ENCODE measurements at regions not wholly inside any gene's neighbourhood (a gene's known extent, or its start where the extent isn't known, plus 50 kb on each side); places are given as distances from the start of the nearest gene placed in this dataset.
"Not testable (repeated sequence)": the region's sequence is repeated elsewhere in the genome, so short reads cannot be mapped to it uniquely, and the experiment has no call there.

DNA sequence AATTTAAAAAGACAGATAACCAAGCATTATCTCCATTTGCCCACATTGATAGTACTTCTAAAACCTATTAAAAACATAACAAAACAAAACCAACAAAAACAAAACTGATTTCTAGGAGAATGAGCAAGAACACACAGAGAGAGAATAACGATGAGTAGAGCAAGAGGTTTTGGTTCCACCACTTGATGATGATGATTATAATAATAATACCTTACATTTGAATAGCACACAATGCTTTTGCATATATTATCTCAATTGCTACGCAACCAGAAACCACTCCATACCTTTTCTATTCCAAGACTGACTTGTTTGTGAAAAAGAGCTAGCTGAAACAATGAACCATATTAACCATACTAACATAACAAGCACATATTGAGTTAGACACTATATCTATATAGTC lies 1090.9 kb downstream of the SH3BGRL start:
- Mint-ChIP-seq H3K27me3 (peaks cover 5% of the 10 kb centered on the region), H3K36me3 (ENCODE audit: insufficient read depth) (no peaks in the 10 kb centered on the region), H3K27ac (ENCODE audit: low read depth) (no peak overlapping the region), H3K4me3 (no peak overlapping the region), H3K9me3 (no peaks in the 10 kb centered on the region), H3K4me1 (no peaks in the 10 kb centered on the region)
- no peak for ATAC-seq (replicated peaks; ENCODE audit: extremely low read depth, poor library complexity, severe bottlenecking)
- no peak for DNase-seq (ENCODE audit: low spot score in 2 of 2)

DNA sequence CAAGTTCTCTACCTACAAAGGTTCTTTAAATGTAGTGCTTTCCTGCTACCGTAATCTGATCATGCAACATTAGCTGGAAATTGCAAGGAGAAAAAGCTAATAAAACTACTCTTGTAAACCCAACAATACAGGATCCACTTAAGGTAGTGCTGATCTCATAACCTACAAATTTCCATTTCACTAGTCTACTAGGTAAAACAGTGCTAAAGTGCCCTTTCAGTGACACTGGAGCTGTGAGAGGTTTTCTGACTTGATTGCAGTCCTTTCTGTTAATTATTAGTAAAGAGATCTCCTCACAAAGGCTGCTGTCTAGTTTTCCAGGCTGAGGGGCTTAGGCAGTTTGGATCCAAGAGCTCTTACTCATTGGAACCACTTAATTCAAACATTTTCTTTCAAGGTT lies 1118.7 kb downstream of the SH3BGRL start:
- Mint-ChIP-seq H3K4me1 (no peaks in the 10 kb centered on the region), H3K36me3 (ENCODE audit: insufficient read depth) (peaks cover 2% of the 10 kb centered on the region), H3K27me3 (no peaks in the 10 kb centered on the region), H3K9me3 (no peaks in the 10 kb centered on the region), H3K27ac (ENCODE audit: low read depth) (no peak overlapping the region), H3K4me3 (no peak overlapping the region)
- ATAC-seq (replicated peaks; ENCODE audit: extremely low read depth, poor library complexity, severe bottlenecking) (no peak), DNase-seq (ENCODE audit: low spot score in 2 of 2) (no peak)

GRCh38 chrX:82333575-82333974 lies 1131.7 kb downstream of the SH3BGRL start:
- Mint-ChIP-seq H3K27me3 (no peaks in the 10 kb centered on the region), H3K36me3 (ENCODE audit: insufficient read depth) (no peaks in the 10 kb centered on the region), H3K4me1 (no peaks in the 10 kb centered on the region), H3K27ac (ENCODE audit: low read depth) (no peak overlapping the region), H3K4me3 (no peak overlapping the region), H3K9me3 (no peaks in the 10 kb centered on the region)
- no peak for DNase-seq (ENCODE audit: low spot score in 2 of 2)
- ATAC-seq (replicated peaks; ENCODE audit: extremely low read depth, poor library complexity, severe bottlenecking) = no peak

DNA sequence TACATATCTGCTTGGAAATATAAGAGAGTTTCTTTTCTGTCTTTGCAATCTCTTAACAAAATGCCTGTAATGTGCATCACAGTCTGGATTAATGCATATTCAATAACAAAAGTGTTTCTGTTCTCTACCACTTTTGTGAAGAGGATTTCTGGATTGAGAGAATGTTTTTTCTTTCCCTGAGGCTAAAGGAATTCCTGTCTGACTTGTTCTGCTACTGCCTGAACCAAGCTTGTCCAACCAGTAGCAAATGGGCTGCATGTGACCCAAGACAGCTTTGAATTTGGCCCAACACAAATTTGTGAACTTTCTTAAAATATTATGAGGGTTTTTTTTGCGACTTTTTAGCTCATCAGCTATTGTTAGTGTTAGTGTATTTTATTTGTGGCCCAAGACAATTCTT lies 1133.9 kb downstream of the SH3BGRL start:
- H3K4me3 Mint-ChIP-seq = no peak overlapping the region
- peaks cover 2% of the 10 kb centered on the region for H3K36me3 Mint-ChIP-seq (ENCODE audit: insufficient read depth)
- DNase-seq (ENCODE audit: low spot score in 2 of 2) (no peak), ATAC-seq (replicated peaks; ENCODE audit: extremely low read depth, poor library complexity, severe bottlenecking) (no peak)
- H3K27me3 Mint-ChIP-seq = no peaks in the 10 kb centered on the region
- H3K4me1 Mint-ChIP-seq = no peaks in the 10 kb centered on the region
- H3K9me3 Mint-ChIP-seq = no peaks in the 10 kb centered on the region
- H3K27ac Mint-ChIP-seq (ENCODE audit: low read depth) = no peak overlapping the region

- DNase-seq (ENCODE audit: low spot score in 2 of 2) = no peak
- H3K4me3 Mint-ChIP-seq = no peak overlapping the region
- no peaks in the 10 kb centered on the region for H3K27me3 Mint-ChIP-seq
- H3K4me1 Mint-ChIP-seq = no peaks in the 10 kb centered on the region
- no peaks in the 10 kb centered on the region for H3K9me3 Mint-ChIP-seq
- no peak for ATAC-seq (replicated peaks; ENCODE audit: extremely low read depth, poor library complexity, severe bottlenecking)
- peaks cover 2% of the 10 kb centered on the region for H3K36me3 Mint-ChIP-seq (ENCODE audit: insufficient read depth)
- H3K27ac Mint-ChIP-seq (ENCODE audit: low read depth) = no peak overlapping the region
These were observed 1140.6 kb downstream of the SH3BGRL start for GRCh38 chrX:82342531-82342930.

GRCh38 chrX:82362550-82362949 lies 1145.5 kb upstream of the POU3F4 start:
- no peak for ATAC-seq (replicated peaks; ENCODE audit: extremely low read depth, poor library complexity, severe bottlenecking)
- Mint-ChIP-seq H3K4me3 (no peak overlapping the region), H3K9me3 (no peaks in the 10 kb centered on the region), H3K4me1 (no peaks in the 10 kb centered on the region), H3K36me3 (ENCODE audit: insufficient read depth) (peaks cover 1% of the 10 kb centered on the region), H3K27ac (ENCODE audit: low read depth) (no peak overlapping the region), H3K27me3 (no peaks in the 10 kb centered on the region)
- DNase-seq (ENCODE audit: low spot score in 2 of 2) = no peak

DNA sequence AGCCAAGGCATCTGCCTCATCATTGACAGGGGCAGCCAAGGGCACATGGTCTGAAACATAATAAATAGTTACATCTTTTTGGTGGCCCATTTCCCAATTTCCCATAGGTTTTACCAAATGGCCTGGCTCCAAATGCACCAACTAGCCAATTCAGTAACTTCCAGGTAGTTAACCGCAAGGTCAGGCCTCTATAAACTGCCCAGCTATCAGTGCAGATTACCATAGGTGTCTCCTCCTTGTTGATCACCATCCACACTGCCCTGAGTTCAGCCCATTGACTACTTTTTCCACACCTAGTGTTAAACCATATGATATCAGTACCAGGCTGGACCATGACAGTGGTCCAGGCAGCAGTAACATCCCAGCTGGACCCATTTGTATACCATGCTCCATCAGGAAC lies 1145.1 kb upstream of the POU3F4 start:
- Mint-ChIP-seq H3K27ac (ENCODE audit: low read depth) (no peak overlapping the region), H3K4me3 (no peak overlapping the region), H3K4me1 (no peaks in the 10 kb centered on the region), H3K9me3 (no peaks in the 10 kb centered on the region), H3K27me3 (no peaks in the 10 kb centered on the region), H3K36me3 (ENCODE audit: insufficient read depth) (peaks cover 1% of the 10 kb centered on the region)
- no peak for DNase-seq (ENCODE audit: low spot score in 2 of 2)
- no peak for ATAC-seq (replicated peaks; ENCODE audit: extremely low read depth, poor library complexity, severe bottlenecking)

DNA sequence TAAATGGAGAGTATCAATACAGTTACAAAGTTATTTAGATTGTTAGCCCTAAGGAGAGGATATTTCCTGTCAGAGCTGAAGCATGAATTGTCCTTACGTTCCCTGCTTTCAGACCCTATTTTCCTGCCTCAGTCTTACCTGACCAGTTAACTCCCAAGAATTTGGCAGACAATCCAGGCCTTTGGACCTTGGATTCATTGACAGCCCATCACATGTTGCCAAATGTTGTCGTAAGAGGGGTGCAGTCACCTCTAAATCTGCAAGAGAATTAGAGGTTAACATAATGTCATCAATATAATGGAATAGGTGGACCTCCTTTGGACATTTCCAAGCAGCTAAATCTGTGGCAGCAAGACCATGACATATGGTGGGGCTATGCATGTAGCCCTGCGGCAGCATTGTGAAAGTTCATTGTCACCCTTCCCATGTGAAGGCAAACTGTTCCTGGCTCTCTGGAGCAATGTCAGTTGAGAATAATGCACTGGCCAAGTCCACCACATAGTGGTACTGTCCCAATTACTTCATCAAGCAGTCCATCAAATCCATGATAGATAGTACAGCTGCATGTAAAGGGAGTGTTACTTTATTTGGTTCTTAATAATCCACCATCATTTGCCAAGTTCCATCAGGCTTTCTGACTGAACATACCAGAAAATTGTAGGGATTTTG lies 1137.0 kb upstream of the POU3F4 start:
- Mint-ChIP-seq H3K36me3 (ENCODE audit: insufficient read depth) (no peaks in the 10 kb centered on the region), H3K4me3 (no peak overlapping the region), H3K27me3 (no peaks in the 10 kb centered on the region), H3K9me3 (no peaks in the 10 kb centered on the region), H3K27ac (ENCODE audit: low read depth) (no peak overlapping the region), H3K4me1 (no peaks in the 10 kb centered on the region)
- ATAC-seq (replicated peaks; ENCODE audit: extremely low read depth, poor library complexity, severe bottlenecking) = no peak
- no peak for DNase-seq (ENCODE audit: low spot score in 2 of 2)

DNA sequence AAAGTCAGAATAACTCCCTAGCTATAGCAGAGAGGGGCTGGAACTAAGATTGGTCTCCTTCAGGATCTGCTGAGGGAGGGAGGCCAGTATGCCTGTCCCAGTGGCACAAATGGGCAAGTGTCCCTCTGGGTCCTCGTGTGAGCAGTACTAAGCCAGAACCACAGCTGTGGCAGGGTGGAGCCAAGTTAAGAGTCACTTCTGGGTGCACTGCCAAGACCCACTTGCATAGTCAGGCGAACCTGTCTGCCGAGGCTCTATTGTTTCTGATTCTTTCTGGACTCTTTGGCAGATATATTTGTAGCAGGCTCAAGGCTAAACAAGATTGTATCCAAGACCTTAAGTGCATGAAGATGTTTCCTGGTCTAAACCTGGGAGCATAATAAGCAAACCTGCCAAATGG lies 1123.7 kb upstream of the POU3F4 start:
- H3K4me1 Mint-ChIP-seq = no peaks in the 10 kb centered on the region
- peaks cover 6% of the 10 kb centered on the region for H3K27me3 Mint-ChIP-seq
- H3K36me3 Mint-ChIP-seq (ENCODE audit: insufficient read depth) = no peaks in the 10 kb centered on the region
- H3K9me3 Mint-ChIP-seq = no peaks in the 10 kb centered on the region
- DNase-seq (ENCODE audit: low spot score in 2 of 2) (no peak), ATAC-seq (replicated peaks; ENCODE audit: extremely low read depth, poor library complexity, severe bottlenecking) (no peak)
- H3K4me3 Mint-ChIP-seq = no peak overlapping the region
- no peak overlapping the region for H3K27ac Mint-ChIP-seq (ENCODE audit: low read depth)

GRCh38 chrX:82412858-82413257 lies 1095.2 kb upstream of the POU3F4 start:
- no peak overlapping the region for H3K27ac Mint-ChIP-seq (ENCODE audit: low read depth)
- H3K9me3 Mint-ChIP-seq = peaks cover 6% of the 10 kb centered on the region
- no peaks in the 10 kb centered on the region for H3K36me3 Mint-ChIP-seq (ENCODE audit: insufficient read depth)
- no peaks in the 10 kb centered on the region for H3K4me1 Mint-ChIP-seq
- DNase-seq (ENCODE audit: low spot score in 2 of 2) (no peak), ATAC-seq (replicated peaks; ENCODE audit: extremely low read depth, poor library complexity, severe bottlenecking) (no peak)
- H3K27me3 Mint-ChIP-seq = no peaks in the 10 kb centered on the region
- H3K4me3 Mint-ChIP-seq = no peak overlapping the region

DNA sequence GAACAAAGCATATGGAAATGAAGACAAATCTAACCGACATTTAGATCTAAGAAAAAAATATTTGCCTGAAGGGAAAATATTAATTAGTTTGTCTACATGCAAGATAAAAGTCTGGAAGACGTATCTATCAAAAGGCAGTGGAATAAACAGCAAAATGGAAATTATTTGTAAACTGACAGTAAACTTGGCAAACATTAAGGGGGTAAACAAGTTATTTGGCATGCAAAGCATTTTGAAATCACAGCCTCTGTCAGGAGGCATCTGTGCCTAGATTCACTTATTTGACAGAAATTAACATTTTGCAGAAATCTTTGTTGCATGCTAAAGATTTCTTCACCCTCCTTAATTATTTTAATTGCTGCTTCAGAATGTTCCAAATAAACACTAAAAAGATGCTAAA lies 1065.8 kb upstream of the POU3F4 start:
- H3K4me3 Mint-ChIP-seq = no peak overlapping the region
- no peaks in the 10 kb centered on the region for H3K27me3 Mint-ChIP-seq

DNA sequence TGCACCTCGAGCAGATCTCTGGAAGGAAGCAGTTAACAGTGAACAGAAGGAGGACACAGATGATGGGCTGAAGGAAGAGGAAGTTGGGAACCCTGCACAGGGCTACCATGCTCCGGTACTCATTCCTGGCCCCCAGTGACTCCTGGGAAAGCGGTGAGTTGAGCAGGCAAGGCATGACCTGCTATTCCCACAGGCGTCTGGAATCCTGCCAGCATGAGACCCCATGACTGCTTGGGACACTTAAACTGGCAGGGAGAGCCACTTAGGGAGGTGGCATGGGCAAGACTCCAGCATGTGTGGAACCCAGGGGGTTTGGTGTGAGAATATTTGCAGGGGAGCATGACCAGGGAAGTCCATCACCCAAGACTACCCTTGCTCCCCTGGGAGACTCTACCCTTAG lies 1056.4 kb upstream of the POU3F4 start:
- no peaks in the 10 kb centered on the region for H3K36me3 Mint-ChIP-seq (ENCODE audit: insufficient read depth)
- DNase-seq (ENCODE audit: low spot score in 2 of 2) (no peak), ATAC-seq (replicated peaks; ENCODE audit: extremely low read depth, poor library complexity, severe bottlenecking) (no peak)
- H3K27me3 Mint-ChIP-seq = no peaks in the 10 kb centered on the region
- no peaks in the 10 kb centered on the region for H3K9me3 Mint-ChIP-seq
- no peak overlapping the region for H3K27ac Mint-ChIP-seq (ENCODE audit: low read depth)
- no peak overlapping the region for H3K4me3 Mint-ChIP-seq
- H3K4me1 Mint-ChIP-seq = no peaks in the 10 kb centered on the region

More for the DNA sequence above, 1065.8 kb upstream of the POU3F4 start:
- H3K4me1 Mint-ChIP-seq = no peaks in the 10 kb centered on the region
- no peaks in the 10 kb centered on the region for H3K36me3 Mint-ChIP-seq (ENCODE audit: insufficient read depth)
- no peak overlapping the region for H3K27ac Mint-ChIP-seq (ENCODE audit: low read depth)
- DNase-seq (ENCODE audit: low spot score in 2 of 2) = no peak
- no peaks in the 10 kb centered on the region for H3K9me3 Mint-ChIP-seq
- no peak for ATAC-seq (replicated peaks; ENCODE audit: extremely low read depth, poor library complexity, severe bottlenecking)

GRCh38 chrX:82455852-82456251 lies 1052.2 kb upstream of the POU3F4 start:
- H3K36me3 Mint-ChIP-seq (ENCODE audit: insufficient read depth); H3K4me1 Mint-ChIP-seq; H3K9me3 Mint-ChIP-seq; H3K4me3 Mint-ChIP-seq; DNase-seq (ENCODE audit: low spot score in 2 of 2); H3K27ac Mint-ChIP-seq (ENCODE audit: low read depth); ATAC-seq (replicated peaks; ENCODE audit: extremely low read depth, poor library complexity, severe bottlenecking); H3K27me3 Mint-ChIP-seq: not testable (repeated sequence)

Data from central memory CD8-positive, alpha-beta T cell (primary cell).